ENCODE measurements at regions not wholly inside any gene's neighbourhood (a gene's known extent, or its start where the extent isn't known, plus 50 kb on each side); places are given as distances from the start of the nearest gene placed in this dataset.

DNA sequence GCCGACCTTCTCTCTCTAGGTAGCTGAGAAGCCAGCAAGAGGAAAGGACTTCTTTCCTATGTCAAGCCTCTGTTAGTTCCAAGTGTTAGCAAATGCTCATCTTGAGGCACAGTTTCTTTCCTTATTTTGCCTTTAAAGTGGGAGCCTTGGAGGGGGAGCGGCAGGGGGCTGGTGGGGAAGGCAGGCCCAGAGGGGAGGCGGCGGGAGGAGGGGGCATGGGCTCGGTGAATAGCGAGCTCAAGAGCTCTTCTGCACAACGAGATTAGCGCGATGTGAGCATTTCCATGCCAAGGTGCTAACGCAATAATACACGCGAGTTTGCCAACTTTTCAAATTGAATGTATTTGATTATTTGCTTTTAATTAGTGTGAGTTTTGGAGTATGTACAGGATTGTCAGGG, 372.6 kb downstream of the RPS6KC1 start:
- Histone ChIP-seq H3K9ac (ENCODE audit: low read depth, low read length) (no peak overlapping the region), H3K9me1 (ENCODE audit: insufficient read depth, low read length) (no peaks in the 10 kb centered on the region), H3K36me3 (ENCODE audit: control insufficient read depth, insufficient read depth, low read length) (no peaks in the 10 kb centered on the region), H3K79me1 (ENCODE audit: low read depth in 1 of 2, low read length in 2 of 2) (no peaks in the 10 kb centered on the region), H2AFZ (replicated peaks; ENCODE audit: low read length, poor library complexity) (no peak overlapping the region), H2BK15ac (ENCODE audit: low read depth, low read length) (no peak overlapping the region), H4K5ac (ENCODE audit: low read depth, low read length) (no peak overlapping the region), H2AK9ac (replicated peaks; ENCODE audit: low read depth, low read length, poor library complexity) (no peak overlapping the region), H2BK20ac (ENCODE audit: low read depth, low read length) (no peak overlapping the region), H3K4me2 (ENCODE audit: low read depth, low read length) (no peak overlapping the region), H2BK120ac (ENCODE audit: low read depth, low read length) (no peak overlapping the region), H3K56ac (ENCODE audit: extremely low read depth, insufficient read depth, low read length) (no peak overlapping the region), H3K14ac (replicated peaks; ENCODE audit: low read depth, low read length) (no peak overlapping the region), H4K91ac (ENCODE audit: insufficient read depth, low read depth, low read length) (no peak overlapping the region), H4K20me1 (ENCODE audit: insufficient read depth, low read length) (no peaks in the 10 kb centered on the region), H3K27ac (ENCODE audit: insufficient read depth, low read length) (no peak overlapping the region), H3K9me3 (ENCODE audit: control insufficient read depth, insufficient read depth, low read length) (no peaks in the 10 kb centered on the region), H3K4me3 (ENCODE audit: insufficient read depth, low read depth, low read length) (no peak overlapping the region), H3K4ac (ENCODE audit: low read depth, low read length) (no peak overlapping the region), H3K27me3 (ENCODE audit: control insufficient read depth, insufficient read depth, low read length) (no peaks in the 10 kb centered on the region), H2BK5ac (ENCODE audit: low read depth, low read length, poor library complexity, severe bottlenecking) (no peak overlapping the region), H2AK5ac (ENCODE audit: low read depth, low read length) (no peak overlapping the region), H3K18ac (ENCODE audit: low read depth, low read length) (no peak overlapping the region), H3K4me1 (ENCODE audit: control insufficient read depth, insufficient read depth, low read length) (no peaks in the 10 kb centered on the region), H4K8ac (ENCODE audit: low read depth in 2 of 2, low read length in 2 of 2) (no peak overlapping the region), H3K23ac (ENCODE audit: low read depth, low read length) (no peak overlapping the region)
- no CpG with 5 or more reads among the region's 12 CpGs for WGBS, 2 experiments (ENCODE audit: extremely low coverage in 2 of 2, insufficient read length in 1 of 2)
- TF ChIP-seq POLR2A (IDR thresholded peaks at IDR 0.05; ENCODE audit: low read depth, low read length) (no peak), RAD21 (IDR thresholded peaks at IDR 0.05; ENCODE audit: low read length) (no peak), SMC3 (IDR thresholded peaks at IDR 0.05; ENCODE audit: low read depth, low read length) (no peak), MAZ (IDR thresholded peaks at IDR 0.05; ENCODE audit: borderline replicate concordance, low read depth, low read length) (no peak), RCOR1 (IDR thresholded peaks at IDR 0.05; ENCODE audit: insufficient replicate concordance, low read length) (no peak), MAFK (IDR thresholded peaks at IDR 0.05; ENCODE audit: low read depth, low read length) (no peak), NFE2L2 (IDR thresholded peaks at IDR 0.05; ENCODE audit: low read depth, low read length) (no peak), BHLHE40 (IDR thresholded peaks at IDR 0.05; ENCODE audit: low read depth, low read length) (no peak), CEBPB (IDR thresholded peaks at IDR 0.05; ENCODE audit: low read depth, low read length) (no peak), CHD1 (IDR thresholded peaks at IDR 0.05; ENCODE audit: low read depth, low read length) (no peak), MXI1 (IDR thresholded peaks at IDR 0.05; ENCODE audit: borderline replicate concordance, low read depth, low read length) (no peak), FOS (IDR thresholded peaks at IDR 0.05; ENCODE audit: low read depth, low read length) (no peak)
- TF ChIP-seq, protein P1, sequence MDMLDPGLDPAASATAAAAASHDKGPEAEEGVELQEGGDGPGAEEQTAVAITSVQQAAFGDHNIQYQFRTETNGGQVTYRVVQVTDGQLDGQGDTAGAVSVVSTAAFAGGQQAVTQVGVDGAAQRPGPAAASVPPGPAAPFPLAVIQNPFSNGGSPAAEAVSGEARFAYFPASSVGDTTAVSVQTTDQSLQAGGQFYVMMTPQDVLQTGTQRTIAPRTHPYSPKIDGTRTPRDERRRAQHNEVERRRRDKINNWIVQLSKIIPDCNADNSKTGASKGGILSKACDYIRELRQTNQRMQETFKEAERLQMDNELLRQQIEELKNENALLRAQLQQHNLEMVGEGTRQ (IDR thresholded peaks at IDR 0.05; ENCODE audit: low read depth, low read length): no peak
- TF ChIP-seq, protein P2, sequence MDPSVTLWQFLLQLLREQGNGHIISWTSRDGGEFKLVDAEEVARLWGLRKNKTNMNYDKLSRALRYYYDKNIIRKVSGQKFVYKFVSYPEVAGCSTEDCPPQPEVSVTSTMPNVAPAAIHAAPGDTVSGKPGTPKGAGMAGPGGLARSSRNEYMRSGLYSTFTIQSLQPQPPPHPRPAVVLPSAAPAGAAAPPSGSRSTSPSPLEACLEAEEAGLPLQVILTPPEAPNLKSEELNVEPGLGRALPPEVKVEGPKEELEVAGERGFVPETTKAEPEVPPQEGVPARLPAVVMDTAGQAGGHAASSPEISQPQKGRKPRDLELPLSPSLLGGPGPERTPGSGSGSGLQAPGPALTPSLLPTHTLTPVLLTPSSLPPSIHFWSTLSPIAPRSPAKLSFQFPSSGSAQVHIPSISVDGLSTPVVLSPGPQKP (IDR thresholded peaks at IDR 0.05; ENCODE audit: borderline replicate concordance, low read depth, low read length): no peak
- TF ChIP-seq, protein P3, sequence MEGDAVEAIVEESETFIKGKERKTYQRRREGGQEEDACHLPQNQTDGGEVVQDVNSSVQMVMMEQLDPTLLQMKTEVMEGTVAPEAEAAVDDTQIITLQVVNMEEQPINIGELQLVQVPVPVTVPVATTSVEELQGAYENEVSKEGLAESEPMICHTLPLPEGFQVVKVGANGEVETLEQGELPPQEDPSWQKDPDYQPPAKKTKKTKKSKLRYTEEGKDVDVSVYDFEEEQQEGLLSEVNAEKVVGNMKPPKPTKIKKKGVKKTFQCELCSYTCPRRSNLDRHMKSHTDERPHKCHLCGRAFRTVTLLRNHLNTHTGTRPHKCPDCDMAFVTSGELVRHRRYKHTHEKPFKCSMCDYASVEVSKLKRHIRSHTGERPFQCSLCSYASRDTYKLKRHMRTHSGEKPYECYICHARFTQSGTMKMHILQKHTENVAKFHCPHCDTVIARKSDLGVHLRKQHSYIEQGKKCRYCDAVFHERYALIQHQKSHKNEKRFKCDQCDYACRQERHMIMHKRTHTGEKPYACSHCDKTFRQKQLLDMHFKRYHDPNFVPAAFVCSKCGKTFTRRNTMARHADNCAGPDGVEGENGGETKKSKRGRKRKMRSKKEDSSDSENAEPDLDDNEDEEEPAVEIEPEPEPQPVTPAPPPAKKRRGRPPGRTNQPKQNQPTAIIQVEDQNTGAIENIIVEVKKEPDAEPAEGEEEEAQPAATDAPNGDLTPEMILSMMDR (conservative IDR thresholded peaks at IDR 0.05; ENCODE audit: low read depth, low read length): no peak
- CTCF ChIA-PET: interaction anchor here (0.7 kb wide), 1 partner anchor 700 kb away, joined by 6 read pairs; no protein-coding TSS in a partner anchor
- no TSS peak for BruUV-seq (replicated peaks)
- intact Hi-C loops (cut with micrococcal nuclease): no loop called here
- in situ Hi-C loops (cut with MboI; ENCODE audit: low sequenced_read_pairs): no loop called here
- dilution Hi-C loops (cut with HindIII; ENCODE audit: low sequenced_read_pairs, unreplicated experiment): no loop called here
- ATAC-seq (ENCODE audit: low read depth): no peak
- DNase-seq: no peak
- POLR2A ChIA-PET (ENCODE audit: unreplicated experiment): no interaction called here

Measured in IMR-90 (cell line).